ENCODE measurements at regions not wholly inside any gene's neighbourhood (a gene's known extent, or its start where the extent isn't known, plus 50 kb on each side); places are given as distances from the start of the nearest gene placed in this dataset.

- TF ChIP-seq CTCF (IDR thresholded peaks at IDR 0.05; ENCODE audit: low read length) (no peak), EZH2 (optimal IDR thresholded peaks at IDR 0.05; ENCODE audit: low read depth, low read length) (no peak)
These were observed 126.7 kb downstream of the TES start for GRCh38 chr7:116337018-116337417.
